ENCODE measurements at regions not wholly inside any gene's neighbourhood (a gene's known extent, or its start where the extent isn't known, plus 50 kb on each side); places are given as distances from the start of the nearest gene placed in this dataset.

- TF ChIP-seq, protein P1, sequence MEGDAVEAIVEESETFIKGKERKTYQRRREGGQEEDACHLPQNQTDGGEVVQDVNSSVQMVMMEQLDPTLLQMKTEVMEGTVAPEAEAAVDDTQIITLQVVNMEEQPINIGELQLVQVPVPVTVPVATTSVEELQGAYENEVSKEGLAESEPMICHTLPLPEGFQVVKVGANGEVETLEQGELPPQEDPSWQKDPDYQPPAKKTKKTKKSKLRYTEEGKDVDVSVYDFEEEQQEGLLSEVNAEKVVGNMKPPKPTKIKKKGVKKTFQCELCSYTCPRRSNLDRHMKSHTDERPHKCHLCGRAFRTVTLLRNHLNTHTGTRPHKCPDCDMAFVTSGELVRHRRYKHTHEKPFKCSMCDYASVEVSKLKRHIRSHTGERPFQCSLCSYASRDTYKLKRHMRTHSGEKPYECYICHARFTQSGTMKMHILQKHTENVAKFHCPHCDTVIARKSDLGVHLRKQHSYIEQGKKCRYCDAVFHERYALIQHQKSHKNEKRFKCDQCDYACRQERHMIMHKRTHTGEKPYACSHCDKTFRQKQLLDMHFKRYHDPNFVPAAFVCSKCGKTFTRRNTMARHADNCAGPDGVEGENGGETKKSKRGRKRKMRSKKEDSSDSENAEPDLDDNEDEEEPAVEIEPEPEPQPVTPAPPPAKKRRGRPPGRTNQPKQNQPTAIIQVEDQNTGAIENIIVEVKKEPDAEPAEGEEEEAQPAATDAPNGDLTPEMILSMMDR (IDR thresholded peaks at IDR 0.05; ENCODE audit: low read depth, low read length, missing input control) = no peak
- TF ChIP-seq SP1 (IDR thresholded peaks at IDR 0.05) = no peak
- TF ChIP-seq FOXA2 (IDR thresholded peaks at IDR 0.05) = no peak
- TF ChIP-seq RXRA (IDR thresholded peaks at IDR 0.05) = no peak
- TF ChIP-seq, protein P2, sequence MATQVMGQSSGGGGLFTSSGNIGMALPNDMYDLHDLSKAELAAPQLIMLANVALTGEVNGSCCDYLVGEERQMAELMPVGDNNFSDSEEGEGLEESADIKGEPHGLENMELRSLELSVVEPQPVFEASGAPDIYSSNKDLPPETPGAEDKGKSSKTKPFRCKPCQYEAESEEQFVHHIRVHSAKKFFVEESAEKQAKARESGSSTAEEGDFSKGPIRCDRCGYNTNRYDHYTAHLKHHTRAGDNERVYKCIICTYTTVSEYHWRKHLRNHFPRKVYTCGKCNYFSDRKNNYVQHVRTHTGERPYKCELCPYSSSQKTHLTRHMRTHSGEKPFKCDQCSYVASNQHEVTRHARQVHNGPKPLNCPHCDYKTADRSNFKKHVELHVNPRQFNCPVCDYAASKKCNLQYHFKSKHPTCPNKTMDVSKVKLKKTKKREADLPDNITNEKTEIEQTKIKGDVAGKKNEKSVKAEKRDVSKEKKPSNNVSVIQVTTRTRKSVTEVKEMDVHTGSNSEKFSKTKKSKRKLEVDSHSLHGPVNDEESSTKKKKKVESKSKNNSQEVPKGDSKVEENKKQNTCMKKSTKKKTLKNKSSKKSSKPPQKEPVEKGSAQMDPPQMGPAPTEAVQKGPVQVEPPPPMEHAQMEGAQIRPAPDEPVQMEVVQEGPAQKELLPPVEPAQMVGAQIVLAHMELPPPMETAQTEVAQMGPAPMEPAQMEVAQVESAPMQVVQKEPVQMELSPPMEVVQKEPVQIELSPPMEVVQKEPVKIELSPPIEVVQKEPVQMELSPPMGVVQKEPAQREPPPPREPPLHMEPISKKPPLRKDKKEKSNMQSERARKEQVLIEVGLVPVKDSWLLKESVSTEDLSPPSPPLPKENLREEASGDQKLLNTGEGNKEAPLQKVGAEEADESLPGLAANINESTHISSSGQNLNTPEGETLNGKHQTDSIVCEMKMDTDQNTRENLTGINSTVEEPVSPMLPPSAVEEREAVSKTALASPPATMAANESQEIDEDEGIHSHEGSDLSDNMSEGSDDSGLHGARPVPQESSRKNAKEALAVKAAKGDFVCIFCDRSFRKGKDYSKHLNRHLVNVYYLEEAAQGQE (IDR thresholded peaks at IDR 0.05) = no peak
- no peak for TF ChIP-seq YY1 (IDR thresholded peaks at IDR 0.05)
- TF ChIP-seq TAF1 (conservative IDR thresholded peaks at IDR 0.05) = no peak
- TF ChIP-seq FOXA1 (IDR thresholded peaks at IDR 0.05) = no peak
- no peak for TF ChIP-seq ZBTB33 (IDR thresholded peaks at IDR 0.05)
- no peak for TF ChIP-seq RAD21 (IDR thresholded peaks at IDR 0.05)
- TF ChIP-seq ATF3 (IDR thresholded peaks at IDR 0.05) = no peak
- no peak for TF ChIP-seq MAX (IDR thresholded peaks at IDR 0.05)
These were observed 99.9 kb upstream of the NCAM1 start for GRCh38 chr11:112861356-112861755.

Measured in liver (tissue), 3 donors.